HCT116 (cell line): ENCODE measurements at regions not wholly inside any gene's neighbourhood (a gene's known extent, or its start where the extent isn't known, plus 50 kb on each side); places are given as distances from the start of the nearest gene placed in this dataset.

Source experiments
- ATAC-seq: fragments of 200-7000 bp; cut with Tn5 transposase; 2 replicates; pipeline ENCODE4 v1.9.1; 2020; ENCODE audit warnings: mild to moderate bottlenecking, moderate library complexity
- BruUV-seq: library from RNA; stranded (reverse); fragments of 400-500 nt; replicated peaks from 2 replicates; lab custom pipeline; 2021; lab: Mats Ljungman, UMichigan
- CTCF ChIA-PET: fragments of 300-600 bp; sonication (Branson Sonifier 250); formaldehyde crosslinking; loops from one replicate; lab custom pipeline; 2021; ENCODE audit warnings: antibody characterized with exemption; lab: Charles Lee
- POLR2A ChIA-PET: fragments of 300-600, 350-600 bp; sonication (Branson Sonifier 250); formaldehyde crosslinking; loops from one replicate; lab custom pipeline; 2021; ENCODE audit warnings: antibody characterized with exemption; lab: Charles Lee
- RAD21 ChIA-PET, 2 experiments: fragments of 300-600 bp; sonication (Branson Sonifier 250); formaldehyde crosslinking; loops; one replicate each; lab custom pipeline; 2023; ENCODE audit warnings: low total read pairs in 2 of 2; ENCODE audit not compliant: uncharacterized antibody in 2 of 2, unreplicated experiment in 2 of 2, low non-redundant PET in 1 of 2; lab: Charles Lee
- DNase-seq: peaks from one replicate; pipeline ENCODE4 v3.0.0-alpha.2; 2010; ENCODE audit warnings: low read depth, low spot score
- H2AFZ ChIP-seq: fragments of 200-600 bp; shearing (Covaris generic), sonication (generic); 2 replicates; pipeline ENCODE4 v1.6.1; 2017; ENCODE audit warnings: low read depth, mixed run types, mixed read lengths, antibody characterized with exemption, low read length; ENCODE audit not compliant: poor library complexity, severe bottlenecking
- H3K27ac ChIP-seq: 2 replicates; pipeline ENCODE4 v1.5.1; 2012; ENCODE audit warnings: low read depth, low read length
- H3K27me3 ChIP-seq: fragments of 200-600 bp; sonication (generic); 2 replicates; pipeline ENCODE4 v1.6.1; 2016; ENCODE audit warnings: mixed run types, low read length, mixed read lengths; ENCODE audit not compliant: insufficient read depth
- H3K36me3 ChIP-seq, 2 experiments: fragments of 200-500 bp in 1 of 2; fragments of 200-600 bp in 1 of 2; sonication (Bioruptor generic) in 1 of 2; sonication (generic) in 1 of 2; 2 replicates each; pipeline versions ENCODE4 v1.5.1 to v1.6.1; 2014 to 2016; ENCODE audit warnings: low read length in 2 of 2, inconsistent platforms in 1 of 2, mixed read lengths in 1 of 2, mixed run types in 1 of 2; ENCODE audit not compliant: insufficient read depth in 2 of 2, control insufficient read depth in 1 of 2
- H3K4me1 ChIP-seq, 2 experiments: fragments of 200-600 bp in 1 of 2; sonication (generic) in 1 of 2; 2 replicates each; pipeline versions ENCODE4 v1.5.1 to v1.6.1; 2012 to 2017; ENCODE audit warnings: low read length in 2 of 2, inconsistent platforms in 1 of 2, mild to moderate bottlenecking in 1 of 2, mixed read lengths in 1 of 2, mixed run types in 1 of 2, moderate library complexity in 1 of 2; ENCODE audit not compliant: insufficient read depth in 2 of 2, control insufficient read depth in 1 of 2
- H3K4me2 ChIP-seq: fragments of 200-600 bp; sonication (generic); 2 replicates; pipeline ENCODE4 v1.6.1; 2017; ENCODE audit warnings: mixed run types, low read length, mixed read lengths
- H3K4me3 ChIP-seq, 2 experiments: fragments of 200-600 bp in 1 of 2; sonication (generic) in 1 of 2; replicated peaks in 1 of 2; 2 replicates each; pipeline ENCODE4 v1.5.1; 2011 to 2016; ENCODE audit warnings: low read length in 2 of 2, control low read depth in 1 of 2, low read depth in 1 of 2, mild to moderate bottlenecking in 1 of 2, mixed read lengths in 1 of 2, mixed run types in 1 of 2
- H3K79me2 ChIP-seq: fragments of 200-600 bp; sonication (generic); 2 replicates; pipeline ENCODE4 v1.6.1; 2017; ENCODE audit warnings: mild to moderate bottlenecking, mixed run types, low read length, moderate library complexity, mixed read lengths; ENCODE audit not compliant: insufficient read depth
- H3K9ac ChIP-seq: fragments of 200-600 bp; sonication (generic); 2 replicates; pipeline ENCODE4 v1.6.1; 2016; ENCODE audit warnings: low read length, mixed read lengths
- H3K9me2 ChIP-seq: fragments of 200-600 bp; sonication (generic), shearing (Covaris generic); 2 replicates; pipeline ENCODE4 v1.6.1; 2017; ENCODE audit warnings: mixed run types, mild to moderate bottlenecking, moderate library complexity; ENCODE audit not compliant: insufficient read depth
- H3K9me3 ChIP-seq, 2 experiments: fragments of 200-500 bp in 1 of 2; fragments of 200-600 bp in 1 of 2; sonication (Bioruptor generic) in 1 of 2; sonication (generic) in 1 of 2; 2 replicates each; pipeline ENCODE4 v1.6.1; 2014 to 2017; ENCODE audit warnings: low read length in 2 of 2, mixed read lengths in 2 of 2, inconsistent platforms in 1 of 2, low read depth in 1 of 2, mild to moderate bottlenecking in 1 of 2, mixed run types in 1 of 2, moderate library complexity in 1 of 2; ENCODE audit not compliant: control insufficient read depth in 1 of 2, insufficient read depth in 1 of 2
- H4K20me1 ChIP-seq: fragments of 200-600 bp; sonication (generic), shearing (Covaris generic); 2 replicates; pipeline ENCODE4 v1.6.1; 2017; ENCODE audit warnings: mixed run types, mild to moderate bottlenecking, moderate library complexity; ENCODE audit not compliant: insufficient read depth
- ATF3 ChIP-seq: IDR thresholded peaks from 2 replicates; pipeline ENCODE4 v1.6.1; 2012
- CEBPB ChIP-seq: IDR thresholded peaks from 2 replicates; pipeline ENCODE4 v1.6.1; 2012; ENCODE audit warnings: low read depth
- CTCF ChIP-seq, 3 experiments: fragments of 200-600 bp in 1 of 3; sonication (generic) in 1 of 3; IDR thresholded peaks in 2 of 3; conservative IDR thresholded peaks in 1 of 3; 2 replicates each; pipeline ENCODE4 v1.5.1; 2012 to 2017; ENCODE audit warnings: low read depth in 2 of 3, low read length in 2 of 3, antibody characterized with exemption in 1 of 3, borderline replicate concordance in 1 of 3, control low read depth in 1 of 3, mild to moderate bottlenecking in 1 of 3, mixed read lengths in 1 of 3, mixed run types in 1 of 3, moderate library complexity in 1 of 3; ENCODE audit not compliant: insufficient read depth in 1 of 3
- EGR1 ChIP-seq: IDR thresholded peaks from 2 replicates; pipeline ENCODE4 v1.6.1; 2012; ENCODE audit warnings: low read depth
- ELF1 ChIP-seq: IDR thresholded peaks from 2 replicates; pipeline ENCODE4 v1.6.1; 2012; ENCODE audit warnings: low read depth, borderline replicate concordance
- POLR2A ChIP-seq: IDR thresholded peaks from 2 replicates; pipeline ENCODE4 v1.7.0; 2011; ENCODE audit warnings: borderline replicate concordance; ENCODE audit not compliant: insufficient read depth, insufficient read length; ENCODE audit errors: extremely low read depth
- POLR2AphosphoS5 ChIP-seq: IDR thresholded peaks from 2 replicates; pipeline ENCODE4 v1.6.1; 2011; ENCODE audit warnings: mild to moderate bottlenecking, low read depth, low read length, moderate library complexity
- RAD21 ChIP-seq: IDR thresholded peaks from 2 replicates; pipeline ENCODE4 v1.6.1; 2012; ENCODE audit warnings: low read depth, mild to moderate bottlenecking
- REST ChIP-seq: IDR thresholded peaks from 2 replicates; pipeline ENCODE4 v1.6.1; 2012; ENCODE audit warnings: low read depth
- SP1 ChIP-seq: IDR thresholded peaks from 2 replicates; pipeline ENCODE4 v1.6.1; 2012; ENCODE audit warnings: low read depth
- SRF ChIP-seq: IDR thresholded peaks from 2 replicates; pipeline ENCODE4 v1.6.1; 2012; ENCODE audit warnings: low read depth
- TCF7L2 ChIP-seq: IDR thresholded peaks from 2 replicates; pipeline ENCODE4 v1.7.0; 2011; ENCODE audit warnings: borderline replicate concordance, inconsistent platforms; ENCODE audit not compliant: insufficient read depth, insufficient read length; ENCODE audit errors: extremely low read depth
- ZFX ChIP-seq: fragments of 450-650 bp; IDR thresholded peaks from 2 replicates; pipeline ENCODE4 v1.6.1; 2017
- ZNF274 ChIP-seq: fragments of 200-500 bp; sonication (Bioruptor generic); IDR thresholded peaks from 2 replicates; pipeline ENCODE4 v1.6.1; 2014; ENCODE audit warnings: mild to moderate bottlenecking, low read depth, low read length, inconsistent platforms
- intact Hi-C: fragments of 100-400 bp; cut with micrococcal nuclease; formaldehyde crosslinking; loops from 2 replicates; pipeline ENCODE4 v1.10.0; 2022

- no peaks in the 10 kb centered on the region for H4K20me1 ChIP-seq
- POLR2A ChIA-PET = no interaction called here
- no peak overlapping the region for H3K9ac ChIP-seq
- no peaks in the 10 kb centered on the region for H3K9me3 ChIP-seq
- H2AFZ ChIP-seq = no peak overlapping the region
- H3K36me3 ChIP-seq = no peaks in the 10 kb centered on the region
- intact Hi-C loops = no loop called here
- BruUV-seq = no TSS peak
- H3K27me3 ChIP-seq = no peaks in the 10 kb centered on the region
- RAD21 ChIA-PET = no interaction called here
- no peak overlapping the region for H3K27ac ChIP-seq
- no peak for TF ChIP-seq RAD21
- TF ChIP-seq POLR2AphosphoS5 = no peak
- no peak for TF ChIP-seq CTCF (IDR thresholded peaks at IDR 0.05 in 2 of 3, conservative IDR thresholded peaks at IDR 0.05 in 1 of 3; ENCODE audit: borderline replicate concordance in 1 of 3, insufficient read depth in 1 of 3, low read depth in 2 of 3, low read length in 2 of 3)
- TF ChIP-seq ZNF274 = no peak
- no peak for TF ChIP-seq ZFX
- no peak for TF ChIP-seq POLR2A
- TF ChIP-seq ELF1 = no peak
- TF ChIP-seq SP1 = no peak
- TF ChIP-seq ATF3 = no peak
- no peak for TF ChIP-seq REST
- no peak for TF ChIP-seq TCF7L2
- no peak for TF ChIP-seq EGR1
- no peak for TF ChIP-seq SRF
- no peak for TF ChIP-seq CEBPB
- no peaks in the 10 kb centered on the region for H3K9me2 ChIP-seq
- H3K4me3 ChIP-seq = no peak overlapping the region
- DNase-seq (no peak), ATAC-seq (no peak)
- CTCF ChIA-PET = no interaction called here
- no peak overlapping the region for H3K4me2 ChIP-seq
- H3K79me2 ChIP-seq = no peaks in the 10 kb centered on the region
- no peaks in the 10 kb centered on the region for H3K4me1 ChIP-seq
Measured at GRCh38 chr2:81942136-81942680, 1637.7 kb upstream of the LRRTM1 start.
